H1 (cell line): ENCODE measurements at regions not wholly inside any gene's neighbourhood (a gene's known extent, or its start where the extent isn't known, plus 50 kb on each side); places are given as distances from the start of the nearest gene placed in this dataset.

Experiments used
- CTCF ChIA-PET: fragments of 300-600 bp; sonication (Branson Sonifier 250); formaldehyde crosslinking; loops from one replicate; lab custom pipeline; 2021; ENCODE audit not compliant: partially characterized antibody; lab: Charles Lee
- POLR2A ChIA-PET: fragments of 300-600 bp; sonication (Branson Sonifier 250); formaldehyde crosslinking; loops from one replicate; lab custom pipeline; 2021; ENCODE audit warnings: inconsistent platforms; ENCODE audit not compliant: partially characterized antibody; lab: Charles Lee
- DNase-seq, 2 experiments: peaks; one replicate each; pipeline versions ENCODE4 v3.0.0 to v3.0.0-alpha.2; 2010 to 2022; ENCODE audit warnings: low spot score in 2 of 2, low read depth in 1 of 2, mixed read lengths in 1 of 2
- FAIRE-seq: peaks from 2 replicates; lab custom pipeline; 2011; peaks lifted over from hg19 to GRCh38; lab: Jason Lieb, UNC
- H2AFZ ChIP-seq: 2 replicates; pipeline ENCODE4 v1.8.1; 2012; ENCODE audit warnings: low read length, inconsistent platforms
- H2AK5ac ChIP-seq: 2 replicates; pipeline ENCODE4 v1.6.1; 2013; ENCODE audit warnings: low read depth, low read length
- H2BK120ac ChIP-seq: replicated peaks from 2 replicates; pipeline ENCODE3; 2013; ENCODE audit warnings: low read depth, low read length, inconsistent platforms
- H2BK12ac ChIP-seq: 2 replicates; pipeline ENCODE4 v1.6.1; 2013; ENCODE audit warnings: low read depth, low read length
- H2BK15ac ChIP-seq: 2 replicates; pipeline ENCODE4 v1.6.1; 2013; ENCODE audit warnings: low read length
- H2BK20ac ChIP-seq: 2 replicates; pipeline ENCODE4 v1.6.1; 2013; ENCODE audit warnings: low read length
- H2BK5ac ChIP-seq: 2 replicates; pipeline ENCODE4 v1.6.1; 2013; ENCODE audit warnings: low read depth, low read length
- H3K14ac ChIP-seq: 2 replicates; pipeline ENCODE4 v1.6.1; 2013; ENCODE audit warnings: inconsistent platforms; ENCODE audit not compliant: insufficient read length
- H3K18ac ChIP-seq: 2 replicates; pipeline ENCODE4 v1.6.1; 2013; ENCODE audit warnings: low read length; ENCODE audit errors: extremely low read depth
- H3K23ac ChIP-seq: 2 replicates; pipeline ENCODE4 v1.6.1; 2013; ENCODE audit warnings: inconsistent platforms; ENCODE audit not compliant: insufficient read length
- H3K23me2 ChIP-seq: 2 replicates; pipeline ENCODE4 v1.6.1; 2013; ENCODE audit warnings: low read depth, low read length
- H3K27ac ChIP-seq: 2 replicates; pipeline ENCODE4 v1.6.1; 2011; ENCODE audit warnings: low read depth, low read length, inconsistent platforms
- H3K27me3 ChIP-seq, 4 experiments: replicated peaks in 1 of 4; 1 replicate in 1 of 4; 2 replicates in 3 of 4; pipeline versions ENCODE4 v1.6.1 to v1.8.1; 2011 to 2013; ENCODE audit warnings: low read length in 3 of 4, mild to moderate bottlenecking in 3 of 4, inconsistent platforms in 2 of 4, mixed read lengths in 2 of 4, moderate library complexity in 1 of 4; ENCODE audit not compliant: control insufficient read depth in 3 of 4, insufficient read depth in 3 of 4; ENCODE audit errors: extremely low read depth in 1 of 4
- H3K36me3 ChIP-seq, 4 experiments: 2 replicates each; pipeline versions ENCODE4 v1.6.1 to v1.8.1; 2011 to 2013; ENCODE audit warnings: mild to moderate bottlenecking in 4 of 4, low read length in 3 of 4, moderate library complexity in 2 of 4, control low read depth in 1 of 4, inconsistent platforms in 1 of 4; ENCODE audit not compliant: insufficient read depth in 4 of 4, control insufficient read depth in 2 of 4
- H3K4ac ChIP-seq: replicated peaks from 2 replicates; pipeline ENCODE3; 2013; ENCODE audit warnings: low read length, low read depth, mixed read lengths, inconsistent platforms; ENCODE audit not compliant: insufficient read length
- H3K4me1 ChIP-seq, 4 experiments: replicated peaks in 1 of 4; 1 replicate in 1 of 4; 2 replicates in 3 of 4; pipeline versions ENCODE4 v1.6.1 to v1.8.1; 2011 to 2013; ENCODE audit warnings: low read length in 3 of 4, inconsistent platforms in 2 of 4, mixed read lengths in 1 of 4; ENCODE audit not compliant: insufficient read depth in 4 of 4, control insufficient read depth in 3 of 4
- H3K4me2 ChIP-seq, 2 experiments: 2 replicates each; pipeline versions ENCODE4 v1.6.1 to v1.8.1; 2011 to 2013; ENCODE audit warnings: low read depth in 2 of 2, low read length in 2 of 2, control low read depth in 1 of 2, inconsistent platforms in 1 of 2, mild to moderate bottlenecking in 1 of 2; ENCODE audit not compliant: insufficient read depth in 1 of 2
- H3K4me3 ChIP-seq, 4 experiments: fragments of 200-600, 300-600 bp in 1 of 4; sonication (generic), shearing (Covaris generic), sonication (Bioruptor Twin) in 1 of 4; 2 replicates each; pipeline versions ENCODE4 v1.5.1 to v1.8.1; 2011 to 2016; ENCODE audit warnings: low read length in 4 of 4, low read depth in 3 of 4, control low read depth in 2 of 4, inconsistent platforms in 2 of 4, mild to moderate bottlenecking in 2 of 4, mixed read lengths in 1 of 4, moderate library complexity in 1 of 4; ENCODE audit not compliant: insufficient read depth in 2 of 4; ENCODE audit errors: extremely low read depth in 1 of 4
- H3K56ac ChIP-seq: replicated peaks from 2 replicates; pipeline ENCODE3; 2013; ENCODE audit warnings: low read depth, mild to moderate bottlenecking, mixed read lengths, low read length, inconsistent platforms; ENCODE audit not compliant: insufficient read length
- H3K79me1 ChIP-seq: 2 replicates; pipeline ENCODE4 v1.6.1; 2013; ENCODE audit warnings: low read depth, low read length, control low read depth
- H3K79me2 ChIP-seq, 2 experiments: 2 replicates each; pipeline versions ENCODE4 v1.6.1 to v1.8.1; 2012 to 2013; ENCODE audit warnings: low read length in 2 of 2, mild to moderate bottlenecking in 2 of 2, inconsistent platforms in 1 of 2; ENCODE audit not compliant: insufficient read depth in 2 of 2, control insufficient read depth in 1 of 2
- H3K9ac ChIP-seq, 4 experiments: replicated peaks in 1 of 4; 1 replicate in 1 of 4; 2 replicates in 3 of 4; pipeline versions ENCODE4 v1.6.1 to v1.8.1; 2011 to 2013; ENCODE audit warnings: low read depth in 3 of 4, low read length in 3 of 4, control low read depth in 2 of 4, mild to moderate bottlenecking in 2 of 4, moderate library complexity in 2 of 4, inconsistent platforms in 1 of 4; ENCODE audit errors: extremely low read depth in 1 of 4
- H3K9me3 ChIP-seq, 2 experiments: 2 replicates each; pipeline versions ENCODE4 v1.6.1 to v1.8.1; 2012 to 2013; ENCODE audit warnings: mild to moderate bottlenecking in 2 of 2, moderate library complexity in 2 of 2, control low read depth in 1 of 2, inconsistent platforms in 1 of 2, low read depth in 1 of 2, low read length in 1 of 2, mixed read lengths in 1 of 2; ENCODE audit not compliant: insufficient read depth in 2 of 2
- H4K20me1 ChIP-seq, 2 experiments: replicated peaks in 1 of 2; 2 replicates each; pipeline versions ENCODE3 to v1.8.1; 2011 to 2013; ENCODE audit warnings: inconsistent platforms in 2 of 2, low read length in 2 of 2, mild to moderate bottlenecking in 1 of 2; ENCODE audit not compliant: insufficient read depth in 2 of 2, control insufficient read depth in 1 of 2
- H4K5ac ChIP-seq: 2 replicates; pipeline ENCODE4 v1.6.1; 2013; ENCODE audit warnings: low read length, low read depth, mixed read lengths, inconsistent platforms; ENCODE audit not compliant: insufficient read length
- H4K8ac ChIP-seq: 2 replicates; pipeline ENCODE4 v1.8.0; 2013; ENCODE audit warnings: mild to moderate bottlenecking, moderate library complexity, low read length, inconsistent platforms; ENCODE audit not compliant: insufficient read depth; ENCODE audit errors: extremely low read depth
- H4K91ac ChIP-seq: replicated peaks from 2 replicates; pipeline ENCODE3; 2013; ENCODE audit warnings: low read length, mixed read lengths, inconsistent platforms; ENCODE audit not compliant: insufficient read length
- CBX8 ChIP-seq: fragments of 300-800, 300-1000 bp; sonication (generic); IDR thresholded peaks from 2 replicates; pipeline ENCODE4 v1.7.1; 2016; ENCODE audit warnings: low read depth, low read length, borderline replicate concordance
- CREB1 ChIP-seq: IDR thresholded peaks from 2 replicates; pipeline ENCODE4 v1.6.1; 2012; ENCODE audit warnings: inconsistent platforms
- KDM1A ChIP-seq: fragments of 200-600, 300-600 bp; sonication (generic); IDR thresholded peaks from 2 replicates; pipeline ENCODE4 v1.7.1; 2016; ENCODE audit warnings: mild to moderate bottlenecking, low read length, borderline replicate concordance
- WGBS, 2 experiments: shearing (Covaris generic) in 1 of 2; methylation state at CpG; one replicate each; pipeline versions ENCODE4 v1.1.6 to v1.1.7; 2013 to 2015; ENCODE audit warnings: low lambda C conversion rate in 2 of 2, mixed read lengths in 2 of 2, inconsistent platforms in 1 of 2, low coverage in 1 of 2, missing lambda C conversion rate in 1 of 2; ENCODE audit not compliant: insufficient replicate concordance in 2 of 2, insufficient coverage in 1 of 2, insufficient read length in 1 of 2; ENCODE audit errors: extremely low coverage in 1 of 2, missing lambda C conversion rate in 1 of 2; 5-methylcytosine and 5-hydroxymethylcytosine counted together
- TF ChIP-seq, protein P1 (sequence below), 3 experiments: IDR thresholded peaks; 1 replicate in 2 of 3; 2 replicates in 1 of 3; pipeline versions ENCODE4 v1.5.1 to v1.6.1; 2011; ENCODE audit warnings: low read length in 3 of 3, mild to moderate bottlenecking in 3 of 3, inconsistent platforms in 2 of 3, low read depth in 1 of 3, moderate library complexity in 1 of 3; ENCODE audit not compliant: insufficient read depth in 1 of 3; ENCODE audit errors: control extremely low read depth in 1 of 3

GRCh38 chr1:62937634-62938296, 153.8 kb downstream of the ATG4C start:
- POLR2A ChIA-PET: no interaction called here
- Histone ChIP-seq H3K27ac (no peak overlapping the region), H2AFZ (no peak overlapping the region; the same call in 1 of the 2 replicates), H4K20me1 (no peaks in the 10 kb centered on the region), H3K4me2 (no peak overlapping the region), H3K4me3 (no peak overlapping the region), H3K4me1 (no peaks in the 10 kb centered on the region), H3K23ac (no peak overlapping the region), H3K9me3 (no peaks in the 10 kb centered on the region), H2AK5ac (no peak overlapping the region)
- 81% methylated on average over 6 of the region's 6 CpGs; no CpG with 5 or more reads in 1 of the 2 experiments for whole genome bisulfite sequencing, 2 experiments
- FAIRE-seq (no peak), DNase-seq (no peak)
- TF ChIP-seq CREB1 (no peak), CBX8 (no peak), KDM1A (no peak)
- TF ChIP-seq, protein P1, sequence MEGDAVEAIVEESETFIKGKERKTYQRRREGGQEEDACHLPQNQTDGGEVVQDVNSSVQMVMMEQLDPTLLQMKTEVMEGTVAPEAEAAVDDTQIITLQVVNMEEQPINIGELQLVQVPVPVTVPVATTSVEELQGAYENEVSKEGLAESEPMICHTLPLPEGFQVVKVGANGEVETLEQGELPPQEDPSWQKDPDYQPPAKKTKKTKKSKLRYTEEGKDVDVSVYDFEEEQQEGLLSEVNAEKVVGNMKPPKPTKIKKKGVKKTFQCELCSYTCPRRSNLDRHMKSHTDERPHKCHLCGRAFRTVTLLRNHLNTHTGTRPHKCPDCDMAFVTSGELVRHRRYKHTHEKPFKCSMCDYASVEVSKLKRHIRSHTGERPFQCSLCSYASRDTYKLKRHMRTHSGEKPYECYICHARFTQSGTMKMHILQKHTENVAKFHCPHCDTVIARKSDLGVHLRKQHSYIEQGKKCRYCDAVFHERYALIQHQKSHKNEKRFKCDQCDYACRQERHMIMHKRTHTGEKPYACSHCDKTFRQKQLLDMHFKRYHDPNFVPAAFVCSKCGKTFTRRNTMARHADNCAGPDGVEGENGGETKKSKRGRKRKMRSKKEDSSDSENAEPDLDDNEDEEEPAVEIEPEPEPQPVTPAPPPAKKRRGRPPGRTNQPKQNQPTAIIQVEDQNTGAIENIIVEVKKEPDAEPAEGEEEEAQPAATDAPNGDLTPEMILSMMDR (IDR thresholded peaks at IDR 0.05; ENCODE audit: control extremely low read depth in 1 of 3, insufficient read depth in 1 of 3, low read depth in 1 of 3, low read length in 3 of 3): no peak
- TF ChIP-seq, all 59 proteins: peak for 0
- Histone ChIP-seq H3K14ac (no peak overlapping the region), H3K27me3 (no peaks in the 10 kb centered on the region; a peak in 1 of 7 replicates), H4K91ac (no peak overlapping the region), H2BK5ac (no peak overlapping the region), H3K4ac (no peak overlapping the region), H4K5ac (no peak overlapping the region), H2BK12ac (no peak overlapping the region), H3K23me2 (no peaks in the 10 kb centered on the region), H3K9ac (no peak overlapping the region), H2BK120ac (no peak overlapping the region), H3K56ac (no peak overlapping the region), H3K36me3 (no peaks in the 10 kb centered on the region), H4K8ac (no peak overlapping the region), H2BK20ac (no peak overlapping the region), H2BK15ac (no peak overlapping the region), H3K18ac (no peak overlapping the region), H3K79me1 (no peaks in the 10 kb centered on the region), H3K79me2 (no peaks in the 10 kb centered on the region)
- CTCF ChIA-PET: interaction anchor here (1.3 to 2.0 kb wide), 2 partner anchors 12 to 32 kb away, joined by 7 read pairs; no protein-coding TSS in a partner anchor
